Ovary (tissue), 7 donors: ENCODE measurements at regions not wholly inside any gene's neighbourhood (a gene's known extent, or its start where the extent isn't known, plus 50 kb on each side); places are given as distances from the start of the nearest gene placed in this dataset.

Experiments used
- DNase-seq, 5 donors: peaks; one replicate each; pipeline ENCODE4 v3.0.0-alpha.2; 2019 to 2020
- H3K27ac ChIP-seq, 2 donors: fragments of 200-600 bp; one replicate each; pipeline versions ENCODE4 v1.5.1 to v1.8.0; 2019 to 2022
- H3K27me3 ChIP-seq: fragments of 200-600 bp; one replicate; pipeline ENCODE4 v1.8.0; 2022
- H3K36me3 ChIP-seq: fragments of 200-600 bp; sonication (generic); one replicate; pipeline ENCODE4 v1.5.1; 2019
- H3K4me1 ChIP-seq: one replicate; pipeline ENCODE4 v1.8.1; 2013; ENCODE audit warnings: mild to moderate bottlenecking, moderate library complexity; ENCODE audit not compliant: insufficient read depth
- H3K4me3 ChIP-seq: fragments of 200-600 bp; sonication (generic); one replicate; pipeline ENCODE4 v1.5.1; 2017
- H3K9me3 ChIP-seq, 2 donors: fragments of 200-600 bp in 1 of 2; sonication (generic) in 1 of 2; one replicate each; pipeline versions ENCODE4 v1.5.1 to v1.8.1; 2013 to 2019; ENCODE audit warnings: mild to moderate bottlenecking in 1 of 2, moderate library complexity in 1 of 2
- CTCF ChIP-seq, 3 donors: fragments of 450-650 bp in 2 of 3; fragments of 200-600 bp in 1 of 3; IDR thresholded peaks; one replicate each; pipeline versions ENCODE4 v1.5.1 to v1.8.0; 2016 to 2022; ENCODE audit warnings: antibody characterized with exemption in 3 of 3, mild to moderate bottlenecking in 1 of 3
- EP300 ChIP-seq: sonication (generic); formaldehyde crosslinking; IDR thresholded peaks from one replicate; pipeline ENCODE4 v1.6.1; 2017; ENCODE audit warnings: antibody characterized with exemption
- POLR2A ChIP-seq: fragments of 450-650 bp; IDR thresholded peaks from one replicate; pipeline ENCODE4 v1.6.1; 2017; ENCODE audit warnings: antibody characterized with exemption, mild to moderate bottlenecking, moderate library complexity
- WGBS, 3 donors: extraction: QIAGEN DNeasy Blood & Tissue Kit in 1 of 3; methylation state at CpG; one replicate each; pipeline versions ENCODE4 v1.1.5 to v1.1.7; 2013 to 2017; 5-methylcytosine and 5-hydroxymethylcytosine counted together
- intact Hi-C, 4 donors: fragments of 100-400 bp; cut with DNase I; formaldehyde crosslinking; loops; one replicate each; pipeline versions ENCODE4 v1.11.0 to v1.15.1; 2022 to 2023
- donor health status: DM: no; HTN: no; CAD: no; lungs with moderate emphysema.
- donor health status: DM: no; HTN: no; CAD: no.
- donor health status: Bipolar disorder and iron deficiency.
- donor health status: DM: no; HTN: no; CAD: no.
- donor health status: DM: yes; HTN: yes; CAD: no.

- no peak overlapping the region for H3K4me3 ChIP-seq
- DNase-seq: no peak
- H3K4me1 ChIP-seq: no peaks in the 10 kb centered on the region
- H3K9me3 ChIP-seq: no peaks in the 10 kb centered on the region
- H3K27ac ChIP-seq: no peak overlapping the region
- 76 to 81% (median 80%) methylated on average over 4 of the region's 4 CpGs for whole genome bisulfite sequencing, 3 donors
- no peaks in the 10 kb centered on the region for H3K27me3 ChIP-seq
- intact Hi-C loops: no loop called here
- H3K36me3 ChIP-seq: no peaks in the 10 kb centered on the region
- TF ChIP-seq CTCF (IDR thresholded peaks at IDR 0.05) (no peak), EP300 (no peak), POLR2A (no peak)
Measured at GRCh38 chr1:181369416-181369815, 113.9 kb upstream of the CACNA1E start.

- Histone ChIP-seq H3K4me1 (no peaks in the 10 kb centered on the region), H3K36me3 (no peaks in the 10 kb centered on the region), H3K27ac (no peak overlapping the region), H3K27me3 (no peaks in the 10 kb centered on the region), H3K9me3 (no peaks in the 10 kb centered on the region), H3K4me3 (no peak overlapping the region)
- no peak for TF ChIP-seq EP300
- intact Hi-C loops: no loop called here
- DNase-seq: no peak
- WGBS, 3 donors: 63 to 72% (median 63%) methylated on average over 6 of the region's 6 CpGs
Measured at GRCh38 chr1:181383695-181384094, 99.6 kb upstream of the CACNA1E start.

GRCh38 chr1:181386340-181386739, 97.0 kb upstream of the CACNA1E start:
- no peaks in the 10 kb centered on the region for H3K27me3 ChIP-seq
- TF ChIP-seq EP300 (no peak), CTCF (IDR thresholded peaks at IDR 0.05) (no peak), POLR2A (no peak)
- DNase-seq: no peak
- H3K36me3 ChIP-seq: no peaks in the 10 kb centered on the region
- WGBS, 3 donors: 59 to 68% (median 60%) methylated on average over 2 of the region's 2 CpGs
- intact Hi-C loops: no loop called here
- no peak overlapping the region for H3K27ac ChIP-seq
- no peaks in the 10 kb centered on the region for H3K9me3 ChIP-seq
- no peaks in the 10 kb centered on the region for H3K4me1 ChIP-seq
- no peak overlapping the region for H3K4me3 ChIP-seq

GRCh38 chr1:181386951-181387350, 96.4 kb upstream of the CACNA1E start:
- DNase-seq: no peak
- H3K27me3 ChIP-seq: no peaks in the 10 kb centered on the region
- intact Hi-C loops: no loop called here
- no peaks in the 10 kb centered on the region for H3K9me3 ChIP-seq
- no peak for TF ChIP-seq EP300
- no peak for TF ChIP-seq CTCF (IDR thresholded peaks at IDR 0.05)
- no peak for TF ChIP-seq POLR2A
- H3K36me3 ChIP-seq: no peaks in the 10 kb centered on the region
- 50 to 67% (median 50%) methylated on average over 6 of the region's 6 CpGs for WGBS, 3 donors
- no peak overlapping the region for H3K4me3 ChIP-seq
- no peaks in the 10 kb centered on the region for H3K4me1 ChIP-seq
- no peak overlapping the region for H3K27ac ChIP-seq

GRCh38 chr1:181387702-181388101, 95.6 kb upstream of the CACNA1E start:
- Histone ChIP-seq H3K9me3 (no peaks in the 10 kb centered on the region), H3K27me3 (no peaks in the 10 kb centered on the region), H3K4me1 (no peaks in the 10 kb centered on the region), H3K36me3 (no peaks in the 10 kb centered on the region), H3K4me3 (no peak overlapping the region), H3K27ac (no peak overlapping the region)
- 87 to 91% (median 88%) methylated on average over 4 of the region's 4 CpGs for WGBS, 3 donors
- no peak for DNase-seq
- intact Hi-C loops: no loop called here
- TF ChIP-seq EP300: no peak
- TF ChIP-seq CTCF (IDR thresholded peaks at IDR 0.05): no peak
- no peak for TF ChIP-seq POLR2A
